ENCODE measurements at regions not wholly inside any gene's neighbourhood (a gene's known extent, or its start where the extent isn't known, plus 50 kb on each side); places are given as distances from the start of the nearest gene placed in this dataset.
"Not testable (repeated sequence)": the region's sequence is repeated elsewhere in the genome, so short reads cannot be mapped to it uniquely, and the experiment has no call there.

DNA sequence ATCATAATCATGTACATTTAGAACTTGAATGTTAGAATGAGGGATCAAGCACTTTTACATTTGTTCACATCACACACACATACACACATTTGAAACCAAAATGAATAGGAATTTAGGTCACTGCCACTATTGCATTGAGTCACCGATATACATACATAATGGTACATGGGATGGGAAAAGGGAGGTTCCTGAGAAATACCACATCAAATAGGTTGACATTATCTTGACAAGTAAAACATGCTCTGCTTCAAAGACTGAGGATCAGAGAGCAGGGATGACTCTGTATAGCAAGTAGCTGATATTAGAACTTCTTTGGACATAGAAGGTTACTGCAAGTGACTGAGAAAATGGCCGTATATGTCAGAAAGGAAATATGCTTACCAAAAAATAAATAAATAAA lies 847.2 kb downstream of the PLOD2 start:
- POLR2A ChIA-PET: no interaction called here

DNA sequence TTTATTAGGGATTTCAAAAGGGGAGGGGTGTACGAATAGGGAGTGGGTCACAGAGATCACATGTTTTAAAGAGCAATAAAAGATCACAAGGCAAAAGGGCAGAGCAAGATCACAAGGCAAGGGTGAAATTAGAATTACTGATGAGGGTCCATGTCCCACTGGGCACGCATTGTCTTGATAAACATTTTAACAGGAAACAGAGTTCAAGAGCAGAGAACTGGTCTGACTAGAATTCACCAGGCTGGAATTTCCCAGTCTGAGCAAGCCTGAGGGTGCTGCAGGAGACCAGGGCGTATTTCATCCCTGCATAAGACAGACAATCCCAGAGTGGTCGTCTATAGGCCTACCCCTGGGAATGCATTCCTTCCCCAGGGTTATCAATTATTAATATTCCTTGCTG lies 844.7 kb downstream of the PLOD2 start:
- intact Hi-C loops (cut with DNase I, micrococcal nuclease); H3K4me1 ChIP-seq (ENCODE audit: insufficient read depth, low read length); H3K4me1 Mint-ChIP-seq (ENCODE audit: low read depth); DNase-seq; H3K27me3 ChIP-seq (ENCODE audit: control insufficient read depth in 1 of 2, insufficient read depth in 2 of 2, low read length in 2 of 2); H3K4me3 Mint-ChIP-seq; H3K36me3 ChIP-seq (ENCODE audit: insufficient read depth, low read length); H3K27ac Mint-ChIP-seq; H3K9me3 ChIP-seq (ENCODE audit: control insufficient read depth in 1 of 2, insufficient read depth in 1 of 2, low read length in 2 of 2); H3K9me3 Mint-ChIP-seq; H3K4me3 ChIP-seq (ENCODE audit: low read length); CTCF ChIA-PET; H3K27me3 Mint-ChIP-seq; H3K27ac ChIP-seq (ENCODE audit: low read depth in 1 of 2, low read length in 2 of 2); POLR2A ChIA-PET; ATAC-seq (ENCODE audit: poor library complexity); H3K36me3 Mint-ChIP-seq (ENCODE audit: low read depth): not testable (repeated sequence)

More for the DNA sequence above, 847.2 kb downstream of the PLOD2 start:
- Histone ChIP-seq H3K27ac (ENCODE audit: low read depth in 1 of 2, low read length in 2 of 2) (no peak overlapping the region), H3K36me3 (ENCODE audit: insufficient read depth, low read length) (no peaks in the 10 kb centered on the region), H3K9me3 (ENCODE audit: control insufficient read depth in 1 of 2, insufficient read depth in 1 of 2, low read length in 2 of 2) (peaks cover 0 to 4% of the 10 kb centered on the region in 2 experiments), H3K4me1 (ENCODE audit: insufficient read depth, low read length) (no peaks in the 10 kb centered on the region), H3K27me3 (ENCODE audit: control insufficient read depth in 1 of 2, insufficient read depth in 2 of 2, low read length in 2 of 2) (no peaks in the 10 kb centered on the region), H3K4me3 (ENCODE audit: low read length) (no peak overlapping the region)
- peaks cover 6% of the 10 kb centered on the region for H3K9me3 Mint-ChIP-seq
- H3K36me3 Mint-ChIP-seq (ENCODE audit: low read depth): no peaks in the 10 kb centered on the region
- H3K4me3 Mint-ChIP-seq: no peak overlapping the region
- DNase-seq: no peak
- CTCF ChIA-PET: no interaction called here
- TF ChIP-seq, protein P1, sequence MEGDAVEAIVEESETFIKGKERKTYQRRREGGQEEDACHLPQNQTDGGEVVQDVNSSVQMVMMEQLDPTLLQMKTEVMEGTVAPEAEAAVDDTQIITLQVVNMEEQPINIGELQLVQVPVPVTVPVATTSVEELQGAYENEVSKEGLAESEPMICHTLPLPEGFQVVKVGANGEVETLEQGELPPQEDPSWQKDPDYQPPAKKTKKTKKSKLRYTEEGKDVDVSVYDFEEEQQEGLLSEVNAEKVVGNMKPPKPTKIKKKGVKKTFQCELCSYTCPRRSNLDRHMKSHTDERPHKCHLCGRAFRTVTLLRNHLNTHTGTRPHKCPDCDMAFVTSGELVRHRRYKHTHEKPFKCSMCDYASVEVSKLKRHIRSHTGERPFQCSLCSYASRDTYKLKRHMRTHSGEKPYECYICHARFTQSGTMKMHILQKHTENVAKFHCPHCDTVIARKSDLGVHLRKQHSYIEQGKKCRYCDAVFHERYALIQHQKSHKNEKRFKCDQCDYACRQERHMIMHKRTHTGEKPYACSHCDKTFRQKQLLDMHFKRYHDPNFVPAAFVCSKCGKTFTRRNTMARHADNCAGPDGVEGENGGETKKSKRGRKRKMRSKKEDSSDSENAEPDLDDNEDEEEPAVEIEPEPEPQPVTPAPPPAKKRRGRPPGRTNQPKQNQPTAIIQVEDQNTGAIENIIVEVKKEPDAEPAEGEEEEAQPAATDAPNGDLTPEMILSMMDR (IDR thresholded peaks at IDR 0.05): no peak
- no peaks in the 10 kb centered on the region for H3K27me3 Mint-ChIP-seq
- H3K27ac Mint-ChIP-seq: no peak overlapping the region
- intact Hi-C loops (cut with DNase I, micrococcal nuclease): no loop called here
- H3K4me1 Mint-ChIP-seq (ENCODE audit: low read depth): no peaks in the 10 kb centered on the region
- no peak for ATAC-seq (ENCODE audit: poor library complexity)

DNA sequence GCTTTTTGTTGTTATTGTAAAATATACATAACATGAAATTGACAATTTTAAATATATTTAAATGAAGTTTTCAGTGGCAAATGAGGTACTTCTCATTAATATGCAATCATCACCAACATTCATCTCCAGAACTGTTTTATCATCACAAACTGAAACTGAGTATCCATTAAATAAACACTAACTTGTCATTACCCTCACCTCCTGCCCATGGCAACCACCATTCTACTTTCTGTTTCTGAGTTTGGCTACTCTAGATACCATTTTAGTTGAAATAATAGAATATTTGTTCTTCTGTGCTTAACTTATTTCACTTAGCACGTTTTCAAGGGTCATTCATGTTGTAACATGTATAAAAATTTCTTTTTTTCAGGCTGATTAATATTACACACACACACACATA lies 834.3 kb downstream of the PLOD2 start:
- H3K4me1 Mint-ChIP-seq (ENCODE audit: low read depth): no peaks in the 10 kb centered on the region
- TF ChIP-seq, protein P1 (IDR thresholded peaks at IDR 0.05): no peak
- H3K27ac Mint-ChIP-seq: no peak overlapping the region
- CTCF ChIA-PET: no interaction called here
- no peak overlapping the region for H3K27ac ChIP-seq (ENCODE audit: low read depth in 1 of 2, low read length in 2 of 2)
- H3K36me3 Mint-ChIP-seq (ENCODE audit: low read depth): no peaks in the 10 kb centered on the region
- no peaks in the 10 kb centered on the region for H3K27me3 ChIP-seq (ENCODE audit: control insufficient read depth in 1 of 2, insufficient read depth in 2 of 2, low read length in 2 of 2)
- POLR2A ChIA-PET: no interaction called here
- no peak for DNase-seq
- no peaks in the 10 kb centered on the region for H3K36me3 ChIP-seq (ENCODE audit: insufficient read depth, low read length)
- no peak overlapping the region for H3K4me3 Mint-ChIP-seq
- intact Hi-C loops (cut with DNase I, micrococcal nuclease): no loop called here
- H3K4me3 ChIP-seq (ENCODE audit: low read length): no peak overlapping the region
- H3K27me3 Mint-ChIP-seq: no peaks in the 10 kb centered on the region
- no peaks in the 10 kb centered on the region for H3K4me1 ChIP-seq (ENCODE audit: insufficient read depth, low read length)
- peaks cover 7% of the 10 kb centered on the region for H3K9me3 Mint-ChIP-seq
- H3K9me3 ChIP-seq (ENCODE audit: control insufficient read depth in 1 of 2, insufficient read depth in 1 of 2, low read length in 2 of 2): no peaks in the 10 kb centered on the region
- no peak for ATAC-seq (ENCODE audit: poor library complexity)

DNA sequence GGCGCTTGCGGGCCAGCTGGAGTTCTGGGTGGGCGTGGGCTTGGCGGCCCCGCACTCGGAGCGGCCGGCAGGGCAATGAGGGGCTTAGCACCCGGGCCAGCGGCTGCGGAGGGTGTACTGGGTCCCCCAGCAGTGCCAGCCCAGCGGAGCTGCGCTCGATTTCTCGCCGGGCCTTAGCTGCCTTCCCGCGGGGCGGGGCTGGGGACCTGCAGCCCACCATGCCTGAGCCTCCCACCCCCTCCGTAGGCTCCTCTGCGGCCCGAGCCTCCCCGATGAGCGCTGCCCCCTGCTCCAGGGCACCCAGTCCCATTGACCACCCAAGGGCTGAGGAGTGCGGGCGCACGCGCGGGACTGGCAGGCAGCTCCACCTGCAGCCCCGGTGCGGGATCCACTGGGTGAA lies 827.6 kb downstream of the PLOD2 start:
- H3K4me1 ChIP-seq (ENCODE audit: insufficient read depth, low read length); H3K36me3 ChIP-seq (ENCODE audit: insufficient read depth, low read length); H3K27ac Mint-ChIP-seq; H3K4me3 ChIP-seq (ENCODE audit: low read length); H3K27me3 Mint-ChIP-seq; intact Hi-C loops (cut with DNase I, micrococcal nuclease); POLR2A ChIA-PET; H3K27ac ChIP-seq (ENCODE audit: low read depth in 1 of 2, low read length in 2 of 2); H3K4me1 Mint-ChIP-seq (ENCODE audit: low read depth); H3K27me3 ChIP-seq (ENCODE audit: control insufficient read depth in 1 of 2, insufficient read depth in 2 of 2, low read length in 2 of 2); DNase-seq; H3K9me3 Mint-ChIP-seq; H3K4me3 Mint-ChIP-seq; CTCF ChIA-PET; ATAC-seq (ENCODE audit: poor library complexity); H3K36me3 Mint-ChIP-seq (ENCODE audit: low read depth): not testable (repeated sequence)
- peaks cover 0 to 11% of the 10 kb centered on the region in 2 experiments for H3K9me3 ChIP-seq (ENCODE audit: control insufficient read depth in 1 of 2, insufficient read depth in 1 of 2, low read length in 2 of 2)
